Amniotic epithelial cell (primary cell): ENCODE measurements at regions not wholly inside any gene's neighbourhood (a gene's known extent, or its start where the extent isn't known, plus 50 kb on each side); places are given as distances from the start of the nearest gene placed in this dataset.
A peak's percentile ranks its signal among the peaks of the same experiment; 100 is the strongest.

Experiments used
- DNase-seq: peaks from one replicate; pipeline ENCODE4 v3.0.0-alpha.2; 2010; ENCODE audit warnings: low read depth

- peak; percentile 39 for DNase-seq
These were observed 69.6 kb downstream of the MDH1 start for GRCh38 chr2:63658176-63658968.

- no peak for DNase-seq
These were observed 71.3 kb downstream of the MDH1 start for GRCh38 chr2:63660060-63660459.

- peak; percentile 94 for DNase-seq
These were observed 72.3 kb downstream of the MDH1 start for GRCh38 chr2:63661076-63661475.

- DNase-seq = peak; percentile 92
These were observed 73.5 kb downstream of the MDH1 start for GRCh38 chr2:63662028-63662804.

GRCh38 chr2:63663013-63663864, 74.5 kb downstream of the MDH1 start:
- DNase-seq = peak; percentile 80

- no peak for DNase-seq
These were observed 76.3 kb downstream of the MDH1 start for GRCh38 chr2:63665091-63665490.

- DNase-seq = peak; percentile 71
These were observed 77.2 kb downstream of the MDH1 start for GRCh38 chr2:63665846-63666475.

GRCh38 chr2:63667132-63667700, 78.5 kb downstream of the MDH1 start:
- no peak for DNase-seq

- DNase-seq = no peak
These were observed 79.2 kb downstream of the MDH1 start for GRCh38 chr2:63668000-63668399.

- no peak for DNase-seq
These were observed 79.7 kb downstream of the MDH1 start for GRCh38 chr2:63668466-63668865.

- DNase-seq = no peak
These were observed 80.8 kb downstream of the MDH1 start for GRCh38 chr2:63669596-63669995.

GRCh38 chr2:63673865-63674533, 85.2 kb downstream of the MDH1 start:
- DNase-seq = no peak

- DNase-seq = no peak
These were observed 86.3 kb downstream of the MDH1 start for GRCh38 chr2:63675026-63675425.

GRCh38 chr2:63676135-63676534, 87.4 kb downstream of the MDH1 start:
- no peak for DNase-seq

GRCh38 chr2:63678085-63678484, 89.3 kb downstream of the MDH1 start:
- no peak for DNase-seq

GRCh38 chr2:63678551-63678950, 89.8 kb downstream of the MDH1 start:
- DNase-seq = no peak

GRCh38 chr2:63679252-63679855, 90.6 kb downstream of the MDH1 start:
- DNase-seq = no peak

- no peak for DNase-seq
These were observed 91.7 kb downstream of the MDH1 start for GRCh38 chr2:63680455-63680854.

- no peak for DNase-seq
These were observed 93.1 kb downstream of the MDH1 start for GRCh38 chr2:63681896-63682295.

GRCh38 chr2:63692002-63692606, 103.3 kb downstream of the MDH1 start:
- DNase-seq = peak; percentile 54
